NCI-H82 treated with DMSO at 0.1 percent for 48 hours (cell line): ENCODE measurements at regions not wholly inside any gene's neighbourhood (a gene's known extent, or its start where the extent isn't known, plus 50 kb on each side); places are given as distances from the start of the nearest gene placed in this dataset.
"Not testable (repeated sequence)": the region's sequence is repeated elsewhere in the genome, so short reads cannot be mapped to it uniquely, and the experiment has no call there.

ENCODE experiments used
- DNase-seq: peaks from one replicate; lab custom pipeline; 2025; ENCODE audit not compliant: unreplicated experiment; lab: John Stamatoyannopoulos, UW

- DNase-seq = no peak
These were observed 614.4 kb upstream of the GYPC start for GRCh38 chr2:126041391-126042047.

GRCh38 chr2:126042089-126042488, 613.9 kb upstream of the GYPC start:
- no peak for DNase-seq

GRCh38 chr2:126048719-126049118, 607.2 kb upstream of the GYPC start:
- no peak for DNase-seq

GRCh38 chr2:126049461-126049860, 606.5 kb upstream of the GYPC start:
- DNase-seq = no peak

DNA sequence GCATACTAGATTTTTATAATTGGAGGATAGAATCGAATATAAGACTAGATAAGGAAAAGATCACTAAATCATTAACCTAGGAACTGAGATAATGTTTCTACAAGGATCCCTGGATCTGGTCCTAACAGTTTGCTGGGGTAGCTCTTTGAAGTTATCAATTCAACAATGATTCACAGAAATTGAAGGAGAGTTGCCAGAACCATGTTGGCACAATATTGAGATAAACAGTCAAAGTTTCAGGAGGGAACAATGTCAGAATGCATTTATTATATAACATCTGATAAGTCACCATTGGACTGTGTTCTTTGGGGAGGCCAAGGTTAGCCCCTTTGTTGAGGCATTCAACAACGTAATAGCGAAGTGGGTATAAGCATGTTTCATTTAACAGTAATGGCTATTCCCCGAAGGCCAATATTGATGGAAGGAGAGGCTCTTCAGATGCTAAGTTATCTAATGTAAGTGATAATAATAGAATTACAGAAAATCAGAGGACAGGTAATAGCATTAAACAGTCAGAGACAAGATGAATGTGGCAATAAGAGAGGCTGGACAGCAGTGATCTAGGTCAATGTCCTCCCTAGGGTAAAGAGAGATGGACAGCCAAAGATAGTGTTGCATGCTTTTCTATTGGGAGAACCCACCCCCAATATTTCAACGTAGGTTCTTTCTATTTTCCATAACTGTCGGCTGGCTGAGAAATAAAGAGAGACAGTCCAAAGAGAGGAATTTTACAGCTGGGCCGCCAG, 604.8 kb upstream of the GYPC start:
- no peak for DNase-seq

DNA sequence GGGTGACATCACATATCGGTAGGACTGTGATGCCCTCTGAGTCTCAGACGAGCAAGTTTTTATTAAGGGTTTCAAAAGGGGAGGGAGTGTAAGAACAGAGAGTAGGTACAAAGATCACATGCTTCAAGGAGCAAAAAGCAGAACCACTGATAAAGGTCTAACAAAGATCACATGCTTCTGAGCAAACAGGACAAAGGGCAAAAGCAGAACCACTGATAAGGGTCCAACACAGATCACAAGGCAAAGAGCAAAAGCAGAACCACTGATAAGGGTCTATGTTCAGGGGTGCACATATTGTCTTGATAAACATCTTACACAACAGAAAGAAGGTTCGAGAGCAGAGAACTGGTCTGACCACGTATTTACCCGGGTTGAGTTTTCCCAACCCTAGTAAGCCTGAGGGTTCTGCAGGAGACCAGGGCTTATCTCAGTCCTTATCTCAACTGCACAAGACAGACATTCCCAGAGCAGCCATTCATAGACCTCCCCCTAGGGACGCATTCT, 604.2 kb upstream of the GYPC start:
- not testable (repeated sequence) for DNase-seq

DNA sequence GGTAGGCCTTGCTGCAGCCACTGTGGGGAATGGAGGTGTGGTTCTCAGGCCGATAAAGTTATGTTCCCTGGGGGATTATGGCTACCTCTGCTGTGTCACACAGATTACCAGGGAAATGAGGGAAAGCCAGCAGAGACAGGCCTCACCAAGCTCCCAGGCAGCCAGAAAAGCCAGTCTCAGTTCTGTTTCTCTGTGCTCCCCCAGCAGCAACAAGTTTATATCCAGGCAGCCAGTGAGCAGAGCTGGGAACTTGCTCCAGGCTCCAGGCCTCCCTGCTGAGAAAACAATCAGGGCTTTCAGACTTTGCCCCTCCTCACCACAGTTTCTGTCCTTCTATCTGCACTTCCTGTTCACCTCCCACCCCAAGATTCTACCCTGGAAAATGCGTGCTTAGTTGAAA, 596.6 kb upstream of the GYPC start:
- no peak for DNase-seq

DNA sequence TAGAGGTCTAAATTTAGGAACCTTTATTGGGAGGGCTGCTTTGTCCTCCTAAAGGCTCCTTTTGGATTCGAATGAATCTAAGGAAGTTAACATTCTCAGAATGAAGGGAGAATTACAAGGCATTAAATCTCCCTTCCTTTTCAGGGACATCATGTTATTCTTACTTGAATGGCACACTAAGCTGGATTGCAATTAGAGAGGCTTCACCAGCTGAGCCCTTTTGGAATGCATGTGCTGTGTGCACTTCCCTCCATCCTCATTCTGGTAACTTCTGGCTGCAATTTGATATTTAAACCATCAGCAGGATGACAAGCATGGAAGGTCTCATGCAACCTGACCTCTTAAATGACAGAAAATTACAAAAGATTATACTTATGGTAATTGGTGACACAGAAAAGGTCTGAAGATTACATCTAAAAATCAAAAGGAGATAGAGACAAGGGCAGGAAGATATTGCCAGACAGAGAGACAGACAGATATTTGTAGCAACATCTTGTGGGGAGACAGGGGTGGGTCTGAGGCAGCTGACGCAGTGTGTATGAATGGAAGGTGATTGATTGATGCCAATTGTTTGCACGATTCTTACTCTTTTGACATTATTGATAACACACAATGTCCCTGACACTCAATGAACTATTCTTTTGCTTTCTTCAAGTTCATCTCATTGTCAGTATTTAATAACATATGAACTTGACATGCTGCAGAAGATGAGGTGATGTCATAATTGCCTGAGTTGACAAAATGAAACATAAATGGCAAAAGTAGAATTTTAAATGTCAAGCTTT, 570.8 kb upstream of the GYPC start:
- no peak for DNase-seq

- DNase-seq = no peak
These were observed 555.0 kb upstream of the GYPC start for GRCh38 chr2:126100962-126101361.

DNA sequence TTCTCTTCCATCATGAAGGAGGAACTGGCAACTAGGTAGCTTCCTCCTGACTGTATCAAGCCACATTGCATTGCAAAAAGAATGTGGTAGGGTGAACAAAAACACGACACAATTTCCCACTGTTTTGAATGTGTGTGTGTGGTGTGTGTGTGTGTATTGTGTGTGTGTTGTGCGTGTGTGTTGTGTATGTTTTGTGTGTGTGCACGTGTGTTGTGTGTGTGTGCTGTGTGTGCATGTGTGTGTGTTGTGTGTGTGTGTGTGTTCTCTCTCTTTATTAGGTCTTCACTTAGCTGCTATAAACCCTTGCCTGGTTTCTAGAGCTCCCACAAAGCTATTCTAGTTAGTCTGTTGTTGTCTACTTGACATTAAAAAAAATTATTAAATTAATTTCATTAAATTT, 550.0 kb upstream of the GYPC start:
- no peak for DNase-seq

- DNase-seq = no peak
These were observed 548.1 kb upstream of the GYPC start for GRCh38 chr2:126107883-126108282.

- peak; percentile 32 for DNase-seq
These were observed 540.0 kb upstream of the GYPC start for GRCh38 chr2:126115975-126116374.

- no peak for DNase-seq
These were observed 538.1 kb upstream of the GYPC start for GRCh38 chr2:126117886-126118285.

DNA sequence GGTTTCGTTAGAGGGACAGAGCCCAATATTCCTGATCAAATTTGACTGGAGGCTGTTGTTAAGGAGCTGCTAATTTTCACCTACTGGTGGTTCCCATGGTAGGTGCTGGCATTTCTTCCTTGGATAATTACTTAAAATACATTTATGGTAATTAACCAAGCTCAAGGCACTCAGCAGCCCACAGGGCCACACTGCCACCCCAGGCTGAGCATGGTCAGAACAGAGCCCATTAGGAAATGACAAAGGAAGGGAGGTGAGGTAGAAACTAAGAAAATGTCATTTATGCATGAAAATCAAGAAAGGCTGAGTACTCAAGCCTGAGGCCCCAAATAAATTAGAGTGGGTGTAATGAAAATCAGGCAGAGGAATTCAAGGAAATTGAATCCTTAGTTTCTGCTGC, 510.2 kb upstream of the GYPC start:
- no peak for DNase-seq

- DNase-seq = no peak
These were observed 501.6 kb upstream of the GYPC start for GRCh38 chr2:126154256-126154785.

GRCh38 chr2:126160950-126161349, 495.0 kb upstream of the GYPC start:
- not testable (repeated sequence) for DNase-seq

DNA sequence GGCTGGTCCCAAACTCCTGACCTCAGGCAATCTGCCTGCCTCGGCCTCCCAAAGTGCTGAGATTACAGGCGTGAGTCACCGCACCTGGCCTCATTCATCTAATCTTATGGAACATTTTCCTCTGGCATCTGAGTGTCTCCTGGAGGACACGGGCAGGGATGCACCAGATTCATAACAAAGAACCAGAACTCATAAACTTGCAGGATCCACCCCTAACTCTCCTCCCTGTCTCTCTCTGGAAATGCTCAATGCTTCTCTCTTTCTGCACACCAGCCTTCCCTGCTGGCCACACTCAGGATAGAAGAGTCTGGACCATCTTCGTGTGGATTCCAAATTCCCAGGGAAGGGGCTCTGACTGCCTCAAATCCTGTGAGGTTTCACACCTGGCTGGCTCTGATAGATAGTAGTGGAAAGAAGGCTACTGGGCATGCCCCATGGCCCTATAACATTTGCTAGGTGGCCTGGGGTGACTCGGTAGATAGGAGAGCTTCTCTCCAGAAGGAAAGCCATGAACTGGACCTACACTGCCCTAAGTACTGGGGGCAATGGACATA, 483.2 kb upstream of the GYPC start:
- no peak for DNase-seq

DNA sequence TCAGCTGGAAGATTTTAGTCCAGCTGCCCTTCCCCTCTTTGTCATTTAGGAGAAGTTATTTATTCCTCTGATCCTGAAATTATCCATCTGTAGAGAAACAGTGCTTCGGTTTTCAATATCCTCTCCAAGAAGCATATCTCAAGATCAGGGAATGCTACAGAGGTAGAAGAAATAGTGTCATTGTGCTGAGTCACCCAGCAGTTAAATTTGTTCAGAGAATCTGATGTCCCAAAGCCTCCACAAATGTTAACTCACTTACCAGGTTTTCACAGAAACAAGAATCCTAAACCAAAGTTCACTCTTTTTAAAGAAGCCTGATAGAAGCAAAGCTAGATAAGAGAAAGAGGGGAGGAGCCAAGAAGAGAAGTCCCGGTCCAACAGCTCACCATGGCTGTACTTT, 480.7 kb upstream of the GYPC start:
- DNase-seq = no peak

DNA sequence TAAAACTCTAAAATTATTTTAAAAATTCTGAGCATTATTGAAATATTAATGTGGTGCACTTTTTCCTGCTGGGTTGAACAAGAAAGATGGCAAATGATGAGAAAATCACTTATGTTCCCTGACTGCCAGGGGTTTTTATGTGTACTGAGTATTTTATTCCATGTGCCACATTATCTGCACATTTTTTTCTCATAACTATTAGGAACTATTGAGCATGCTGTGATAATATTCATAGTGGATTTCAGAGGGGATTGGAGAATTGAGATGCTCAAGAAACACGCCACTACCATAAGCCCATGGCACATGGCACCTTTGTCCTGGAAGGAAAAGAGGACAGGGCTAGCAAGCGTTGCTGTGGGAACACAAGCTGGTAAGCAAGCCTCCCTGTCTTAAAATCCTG, 478.5 kb upstream of the GYPC start:
- DNase-seq = no peak

DNA sequence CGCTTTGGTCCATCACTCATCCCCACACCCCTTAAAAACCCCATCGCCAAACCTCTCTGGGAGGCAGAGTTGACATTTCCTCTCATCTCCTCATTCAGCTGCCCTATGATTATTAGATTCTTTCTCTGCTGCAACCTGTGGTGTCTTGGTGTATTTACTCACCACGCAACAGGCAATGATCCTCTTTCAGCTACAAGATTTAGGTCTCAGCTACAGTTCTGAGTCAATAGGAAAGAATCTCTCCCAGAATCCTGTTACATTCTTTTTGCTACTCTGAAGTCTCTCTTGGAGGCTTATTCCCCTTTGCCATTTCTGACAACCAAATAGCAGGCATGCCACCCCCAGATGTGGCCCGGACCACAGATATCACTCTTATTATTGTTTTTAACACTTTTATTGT, 468.3 kb upstream of the GYPC start:
- no peak for DNase-seq

GRCh38 chr2:126189527-126189926, 466.4 kb upstream of the GYPC start:
- DNase-seq = no peak
